Upper lobe of left lung (tissue), 4 donors: ENCODE measurements at regions not wholly inside any gene's neighbourhood (a gene's known extent, or its start where the extent isn't known, plus 50 kb on each side); places are given as distances from the start of the nearest gene placed in this dataset.

ENCODE experiments used
- small RNA-seq, 4 donors: library from RNA; depleted of rRNA; stranded (forward); fragments of <200 nt; gene quantifications; one replicate each; pipeline ENCODE3, GENCODE V24; 2016

Small RNAs in the stretch of these regions (small RNA-seq; reads per million reads assigned to genes)
- gene RF00017 (0 reads per million in 4 donors), gene RNU6-1288P (0 reads per million in 4 donors)
